H1 (cell line): ENCODE measurements at regions not wholly inside any gene's neighbourhood (a gene's known extent, or its start where the extent isn't known, plus 50 kb on each side); places are given as distances from the start of the nearest gene placed in this dataset.

Experiments
- CTCF ChIA-PET: fragments of 300-600 bp; sonication (Branson Sonifier 250); formaldehyde crosslinking; loops from one replicate; lab custom pipeline; 2021; ENCODE audit not compliant: partially characterized antibody; lab: Charles Lee
- POLR2A ChIA-PET: fragments of 300-600 bp; sonication (Branson Sonifier 250); formaldehyde crosslinking; loops from one replicate; lab custom pipeline; 2021; ENCODE audit warnings: inconsistent platforms; ENCODE audit not compliant: partially characterized antibody; lab: Charles Lee
- DNase-seq, 2 experiments: peaks; one replicate each; pipeline versions ENCODE4 v3.0.0 to v3.0.0-alpha.2; 2010 to 2022; ENCODE audit warnings: low spot score in 2 of 2, low read depth in 1 of 2, mixed read lengths in 1 of 2
- FAIRE-seq: peaks from 2 replicates; lab custom pipeline; 2011; peaks lifted over from hg19 to GRCh38; lab: Jason Lieb, UNC
- H2AFZ ChIP-seq: 2 replicates; pipeline ENCODE4 v1.8.1; 2012; ENCODE audit warnings: low read length, inconsistent platforms
- H2AK5ac ChIP-seq: 2 replicates; pipeline ENCODE4 v1.6.1; 2013; ENCODE audit warnings: low read depth, low read length
- H2BK120ac ChIP-seq: replicated peaks from 2 replicates; pipeline ENCODE3; 2013; ENCODE audit warnings: low read depth, low read length, inconsistent platforms
- H2BK12ac ChIP-seq: 2 replicates; pipeline ENCODE4 v1.6.1; 2013; ENCODE audit warnings: low read depth, low read length
- H2BK15ac ChIP-seq: 2 replicates; pipeline ENCODE4 v1.6.1; 2013; ENCODE audit warnings: low read length
- H2BK20ac ChIP-seq: 2 replicates; pipeline ENCODE4 v1.6.1; 2013; ENCODE audit warnings: low read length
- H2BK5ac ChIP-seq: 2 replicates; pipeline ENCODE4 v1.6.1; 2013; ENCODE audit warnings: low read depth, low read length
- H3K14ac ChIP-seq: 2 replicates; pipeline ENCODE4 v1.6.1; 2013; ENCODE audit warnings: inconsistent platforms; ENCODE audit not compliant: insufficient read length
- H3K18ac ChIP-seq: 2 replicates; pipeline ENCODE4 v1.6.1; 2013; ENCODE audit warnings: low read length; ENCODE audit errors: extremely low read depth
- H3K23ac ChIP-seq: 2 replicates; pipeline ENCODE4 v1.6.1; 2013; ENCODE audit warnings: inconsistent platforms; ENCODE audit not compliant: insufficient read length
- H3K23me2 ChIP-seq: 2 replicates; pipeline ENCODE4 v1.6.1; 2013; ENCODE audit warnings: low read depth, low read length
- H3K27ac ChIP-seq: 2 replicates; pipeline ENCODE4 v1.6.1; 2011; ENCODE audit warnings: low read depth, low read length, inconsistent platforms
- H3K27me3 ChIP-seq, 4 experiments: replicated peaks in 1 of 4; 1 replicate in 1 of 4; 2 replicates in 3 of 4; pipeline versions ENCODE4 v1.6.1 to v1.8.1; 2011 to 2013; ENCODE audit warnings: low read length in 3 of 4, mild to moderate bottlenecking in 3 of 4, inconsistent platforms in 2 of 4, mixed read lengths in 2 of 4, moderate library complexity in 1 of 4; ENCODE audit not compliant: control insufficient read depth in 3 of 4, insufficient read depth in 3 of 4; ENCODE audit errors: extremely low read depth in 1 of 4
- H3K36me3 ChIP-seq, 4 experiments: 2 replicates each; pipeline versions ENCODE4 v1.6.1 to v1.8.1; 2011 to 2013; ENCODE audit warnings: mild to moderate bottlenecking in 4 of 4, low read length in 3 of 4, moderate library complexity in 2 of 4, control low read depth in 1 of 4, inconsistent platforms in 1 of 4; ENCODE audit not compliant: insufficient read depth in 4 of 4, control insufficient read depth in 2 of 4
- H3K4ac ChIP-seq: replicated peaks from 2 replicates; pipeline ENCODE3; 2013; ENCODE audit warnings: low read length, low read depth, mixed read lengths, inconsistent platforms; ENCODE audit not compliant: insufficient read length
- H3K4me1 ChIP-seq, 4 experiments: replicated peaks in 1 of 4; 1 replicate in 1 of 4; 2 replicates in 3 of 4; pipeline versions ENCODE4 v1.6.1 to v1.8.1; 2011 to 2013; ENCODE audit warnings: low read length in 3 of 4, inconsistent platforms in 2 of 4, mixed read lengths in 1 of 4; ENCODE audit not compliant: insufficient read depth in 4 of 4, control insufficient read depth in 3 of 4
- H3K4me2 ChIP-seq, 2 experiments: 2 replicates each; pipeline versions ENCODE4 v1.6.1 to v1.8.1; 2011 to 2013; ENCODE audit warnings: low read depth in 2 of 2, low read length in 2 of 2, control low read depth in 1 of 2, inconsistent platforms in 1 of 2, mild to moderate bottlenecking in 1 of 2; ENCODE audit not compliant: insufficient read depth in 1 of 2
- H3K4me3 ChIP-seq, 4 experiments: fragments of 200-600, 300-600 bp in 1 of 4; sonication (generic), shearing (Covaris generic), sonication (Bioruptor Twin) in 1 of 4; 2 replicates each; pipeline versions ENCODE4 v1.5.1 to v1.8.1; 2011 to 2016; ENCODE audit warnings: low read length in 4 of 4, low read depth in 3 of 4, control low read depth in 2 of 4, inconsistent platforms in 2 of 4, mild to moderate bottlenecking in 2 of 4, mixed read lengths in 1 of 4, moderate library complexity in 1 of 4; ENCODE audit not compliant: insufficient read depth in 2 of 4; ENCODE audit errors: extremely low read depth in 1 of 4
- H3K56ac ChIP-seq: replicated peaks from 2 replicates; pipeline ENCODE3; 2013; ENCODE audit warnings: low read depth, mild to moderate bottlenecking, mixed read lengths, low read length, inconsistent platforms; ENCODE audit not compliant: insufficient read length
- H3K79me1 ChIP-seq: 2 replicates; pipeline ENCODE4 v1.6.1; 2013; ENCODE audit warnings: low read depth, low read length, control low read depth
- H3K79me2 ChIP-seq, 2 experiments: 2 replicates each; pipeline versions ENCODE4 v1.6.1 to v1.8.1; 2012 to 2013; ENCODE audit warnings: low read length in 2 of 2, mild to moderate bottlenecking in 2 of 2, inconsistent platforms in 1 of 2; ENCODE audit not compliant: insufficient read depth in 2 of 2, control insufficient read depth in 1 of 2
- H3K9ac ChIP-seq, 4 experiments: replicated peaks in 1 of 4; 1 replicate in 1 of 4; 2 replicates in 3 of 4; pipeline versions ENCODE4 v1.6.1 to v1.8.1; 2011 to 2013; ENCODE audit warnings: low read depth in 3 of 4, low read length in 3 of 4, control low read depth in 2 of 4, mild to moderate bottlenecking in 2 of 4, moderate library complexity in 2 of 4, inconsistent platforms in 1 of 4; ENCODE audit errors: extremely low read depth in 1 of 4
- H3K9me3 ChIP-seq, 2 experiments: 2 replicates each; pipeline versions ENCODE4 v1.6.1 to v1.8.1; 2012 to 2013; ENCODE audit warnings: mild to moderate bottlenecking in 2 of 2, moderate library complexity in 2 of 2, control low read depth in 1 of 2, inconsistent platforms in 1 of 2, low read depth in 1 of 2, low read length in 1 of 2, mixed read lengths in 1 of 2; ENCODE audit not compliant: insufficient read depth in 2 of 2
- H4K20me1 ChIP-seq, 2 experiments: replicated peaks in 1 of 2; 2 replicates each; pipeline versions ENCODE3 to v1.8.1; 2011 to 2013; ENCODE audit warnings: inconsistent platforms in 2 of 2, low read length in 2 of 2, mild to moderate bottlenecking in 1 of 2; ENCODE audit not compliant: insufficient read depth in 2 of 2, control insufficient read depth in 1 of 2
- H4K5ac ChIP-seq: 2 replicates; pipeline ENCODE4 v1.6.1; 2013; ENCODE audit warnings: low read length, low read depth, mixed read lengths, inconsistent platforms; ENCODE audit not compliant: insufficient read length
- H4K8ac ChIP-seq: 2 replicates; pipeline ENCODE4 v1.8.0; 2013; ENCODE audit warnings: mild to moderate bottlenecking, moderate library complexity, low read length, inconsistent platforms; ENCODE audit not compliant: insufficient read depth; ENCODE audit errors: extremely low read depth
- H4K91ac ChIP-seq: replicated peaks from 2 replicates; pipeline ENCODE3; 2013; ENCODE audit warnings: low read length, mixed read lengths, inconsistent platforms; ENCODE audit not compliant: insufficient read length
- FOSL1 ChIP-seq: IDR thresholded peaks from 2 replicates; pipeline ENCODE4 v1.6.1; 2011; ENCODE audit warnings: mild to moderate bottlenecking, low read depth, low read length, moderate library complexity; ENCODE audit not compliant: insufficient read depth
- HDAC2 ChIP-seq, 2 experiments: fragments of 300-600 bp in 1 of 2; sonication (generic) in 1 of 2; IDR thresholded peaks; 2 replicates each; pipeline ENCODE4 v1.6.1; 2011 to 2012; ENCODE audit warnings: low read depth in 2 of 2, low read length in 2 of 2, mild to moderate bottlenecking in 2 of 2, moderate library complexity in 2 of 2, borderline replicate concordance in 1 of 2, inconsistent platforms in 1 of 2
- NRF1 ChIP-seq: IDR thresholded peaks from 2 replicates; pipeline ENCODE4 v1.6.1; 2011; ENCODE audit warnings: mild to moderate bottlenecking, low read depth, low read length, improper control_type of control experiment
- POU5F1 ChIP-seq: IDR thresholded peaks from 2 replicates; pipeline ENCODE4 v1.6.1; 2011; ENCODE audit warnings: low read depth, mild to moderate bottlenecking, low read length, moderate library complexity
- RBBP5 ChIP-seq: IDR thresholded peaks from 2 replicates; pipeline ENCODE4 v1.7.1; 2012; ENCODE audit warnings: low read depth, mild to moderate bottlenecking, inconsistent platforms, low read length, moderate library complexity, borderline replicate concordance
- SIX5 ChIP-seq: IDR thresholded peaks from 2 replicates; pipeline ENCODE4 v1.6.1; 2011; ENCODE audit warnings: mild to moderate bottlenecking, low read depth, low read length
- SP2 ChIP-seq: IDR thresholded peaks from 2 replicates; pipeline ENCODE4 v1.6.1; 2012; ENCODE audit warnings: mild to moderate bottlenecking, low read length, inconsistent platforms
- SRF ChIP-seq: IDR thresholded peaks from 2 replicates; pipeline ENCODE4 v1.6.1; 2011; ENCODE audit warnings: mild to moderate bottlenecking, low read depth, low read length, moderate library complexity
- TEAD4 ChIP-seq: IDR thresholded peaks from 2 replicates; pipeline ENCODE4 v1.6.1; 2012; ENCODE audit warnings: low read depth, low read length, inconsistent platforms, mixed read lengths
- WGBS, 2 experiments: shearing (Covaris generic) in 1 of 2; methylation state at CpG; one replicate each; pipeline versions ENCODE4 v1.1.6 to v1.1.7; 2013 to 2015; ENCODE audit warnings: low lambda C conversion rate in 2 of 2, mixed read lengths in 2 of 2, inconsistent platforms in 1 of 2, low coverage in 1 of 2, missing lambda C conversion rate in 1 of 2; ENCODE audit not compliant: insufficient replicate concordance in 2 of 2, insufficient coverage in 1 of 2, insufficient read length in 1 of 2; ENCODE audit errors: extremely low coverage in 1 of 2, missing lambda C conversion rate in 1 of 2; 5-methylcytosine and 5-hydroxymethylcytosine counted together
- TF ChIP-seq, protein P1 (sequence below), 3 experiments: IDR thresholded peaks; 1 replicate in 2 of 3; 2 replicates in 1 of 3; pipeline versions ENCODE4 v1.5.1 to v1.6.1; 2011; ENCODE audit warnings: low read length in 3 of 3, mild to moderate bottlenecking in 3 of 3, inconsistent platforms in 2 of 3, low read depth in 1 of 3, moderate library complexity in 1 of 3; ENCODE audit not compliant: insufficient read depth in 1 of 3; ENCODE audit errors: control extremely low read depth in 1 of 3

DNA sequence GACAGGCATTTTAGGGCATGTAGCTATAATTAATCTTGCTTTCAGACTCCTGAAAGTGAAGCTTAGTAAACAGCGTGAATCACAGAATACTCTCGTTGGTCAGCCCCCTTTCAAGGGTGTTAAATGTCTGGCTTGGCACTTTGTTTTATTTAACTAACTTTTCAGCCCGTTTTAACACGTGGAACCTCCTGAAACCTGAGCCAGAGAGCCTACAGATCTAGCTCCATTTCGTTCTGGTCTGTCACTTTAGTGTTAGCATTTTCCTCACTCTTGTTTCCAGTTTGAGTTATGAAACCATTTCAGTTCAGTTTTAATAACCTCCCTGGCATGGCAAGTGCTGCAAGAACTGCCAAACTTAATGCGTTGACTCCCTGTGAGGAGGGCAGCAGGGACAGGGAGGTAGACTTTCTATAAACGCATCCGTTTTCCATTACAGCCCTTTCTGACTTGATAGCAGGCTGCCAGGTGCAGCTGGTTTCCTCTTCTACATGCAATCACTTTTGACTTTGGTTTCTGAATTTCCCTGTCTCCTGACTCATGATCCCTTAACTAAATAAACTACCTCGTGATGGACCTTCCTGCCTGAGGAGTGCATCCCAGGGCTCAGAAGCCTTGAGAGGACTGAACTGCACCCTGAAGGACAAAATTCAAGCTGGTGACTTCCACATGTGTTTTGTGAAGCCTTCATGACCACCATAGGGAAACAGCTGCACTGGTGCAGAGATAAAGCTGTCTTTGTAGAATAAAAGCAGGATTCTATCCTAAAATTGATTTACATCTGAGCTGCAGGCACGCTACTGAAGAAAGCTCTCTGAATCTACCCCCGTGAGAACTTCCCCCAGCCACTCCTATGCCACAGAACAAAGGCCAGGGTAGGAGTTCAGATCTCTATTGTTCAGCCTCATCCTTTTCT, 192.6 kb downstream of the DLEU7 start:
- POLR2A ChIA-PET: interaction anchor here (1.0 kb wide), 1 partner anchor 18 kb away, joined by 3 read pairs; no protein-coding TSS in a partner anchor
- H2BK15ac ChIP-seq: no peak overlapping the region
- H2BK12ac ChIP-seq: no peak overlapping the region
- H3K27me3 ChIP-seq: peaks cover 0 to 1% (median 0%) of the 10 kb centered on the region in 4 experiments; a peak in 1 of 7 replicates
- no peaks in the 10 kb centered on the region for H4K20me1 ChIP-seq
- no peak overlapping the region for H2BK5ac ChIP-seq
- no peak overlapping the region for H3K4me3 ChIP-seq
- no peak overlapping the region for H4K5ac ChIP-seq
- H2AFZ ChIP-seq: no peak overlapping the region
- H4K91ac ChIP-seq: no peak overlapping the region
- no peaks in the 10 kb centered on the region for H3K4me1 ChIP-seq
- H2BK20ac ChIP-seq: no peak overlapping the region
- no peaks in the 10 kb centered on the region for H3K79me2 ChIP-seq
- CTCF ChIA-PET: interaction anchor here (0.6 to 1.3 kb wide), 2 partner anchors 66 to 869 kb away, joined by 3 read pairs; no protein-coding TSS in a partner anchor
- H3K18ac ChIP-seq: no peak overlapping the region
- no peak for DNase-seq
- H3K9me3 ChIP-seq: no peaks in the 10 kb centered on the region
- H3K4ac ChIP-seq: no peak overlapping the region
- no peak overlapping the region for H3K4me2 ChIP-seq
- no peak overlapping the region for H2AK5ac ChIP-seq
- H3K79me1 ChIP-seq: no peaks in the 10 kb centered on the region
- H3K23ac ChIP-seq: no peak overlapping the region
- no peaks in the 10 kb centered on the region for H3K23me2 ChIP-seq
- H3K27ac ChIP-seq: no peak overlapping the region
- H3K36me3 ChIP-seq: no peaks in the 10 kb centered on the region
- no peak overlapping the region for H4K8ac ChIP-seq
- H3K14ac ChIP-seq: no peak overlapping the region
- FAIRE-seq: no peak
- 90% methylated on average over 11 of the region's 11 CpGs; no CpG with 5 or more reads in 1 of the 2 experiments for WGBS, 2 experiments
- no peak overlapping the region for H3K56ac ChIP-seq
- H3K9ac ChIP-seq: no peak overlapping the region
- no peak overlapping the region for H2BK120ac ChIP-seq
- TF ChIP-seq POU5F1 (no peak), SIX5 (no peak), RBBP5 (no peak), TEAD4 (no peak), FOSL1 (no peak), HDAC2 (IDR thresholded peaks at IDR 0.05; ENCODE audit: borderline replicate concordance in 1 of 2, low read depth in 2 of 2, low read length in 2 of 2) (no peak), NRF1 (no peak), SP2 (no peak), SRF (no peak)
- TF ChIP-seq, protein P1, sequence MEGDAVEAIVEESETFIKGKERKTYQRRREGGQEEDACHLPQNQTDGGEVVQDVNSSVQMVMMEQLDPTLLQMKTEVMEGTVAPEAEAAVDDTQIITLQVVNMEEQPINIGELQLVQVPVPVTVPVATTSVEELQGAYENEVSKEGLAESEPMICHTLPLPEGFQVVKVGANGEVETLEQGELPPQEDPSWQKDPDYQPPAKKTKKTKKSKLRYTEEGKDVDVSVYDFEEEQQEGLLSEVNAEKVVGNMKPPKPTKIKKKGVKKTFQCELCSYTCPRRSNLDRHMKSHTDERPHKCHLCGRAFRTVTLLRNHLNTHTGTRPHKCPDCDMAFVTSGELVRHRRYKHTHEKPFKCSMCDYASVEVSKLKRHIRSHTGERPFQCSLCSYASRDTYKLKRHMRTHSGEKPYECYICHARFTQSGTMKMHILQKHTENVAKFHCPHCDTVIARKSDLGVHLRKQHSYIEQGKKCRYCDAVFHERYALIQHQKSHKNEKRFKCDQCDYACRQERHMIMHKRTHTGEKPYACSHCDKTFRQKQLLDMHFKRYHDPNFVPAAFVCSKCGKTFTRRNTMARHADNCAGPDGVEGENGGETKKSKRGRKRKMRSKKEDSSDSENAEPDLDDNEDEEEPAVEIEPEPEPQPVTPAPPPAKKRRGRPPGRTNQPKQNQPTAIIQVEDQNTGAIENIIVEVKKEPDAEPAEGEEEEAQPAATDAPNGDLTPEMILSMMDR (IDR thresholded peaks at IDR 0.05; ENCODE audit: control extremely low read depth in 1 of 3, insufficient read depth in 1 of 3, low read depth in 1 of 3, low read length in 3 of 3): no peak
